GM23248 (cell line): ENCODE measurements at regions not wholly inside any gene's neighbourhood (a gene's known extent, or its start where the extent isn't known, plus 50 kb on each side); places are given as distances from the start of the nearest gene placed in this dataset.

Experiments
- DNase-seq: peaks from one replicate; pipeline ENCODE4 v3.0.0-alpha.2; 2015
- H2AFZ ChIP-seq: fragments of 200-600 bp; sonication (generic); 2 replicates; pipeline ENCODE4 v1.6.1; 2016; ENCODE audit warnings: antibody characterized with exemption
- H3F3A ChIP-seq: fragments of 200-600 bp; sonication (generic); 2 replicates; pipeline ENCODE4 v1.6.1; 2016; ENCODE audit warnings: mild to moderate bottlenecking, antibody characterized with exemption, mixed run types; ENCODE audit not compliant: insufficient read depth
- H3K27ac ChIP-seq: fragments of 200-600 bp; sonication (generic); 2 replicates; pipeline ENCODE4 v1.5.1; 2016; ENCODE audit warnings: mild to moderate bottlenecking
- H3K27me3 ChIP-seq: fragments of 200-600 bp; sonication (generic); replicated peaks from 2 replicates; pipeline ENCODE4 v1.6.1; 2016; ENCODE audit warnings: mild to moderate bottlenecking; ENCODE audit not compliant: insufficient read depth
- H3K36me3 ChIP-seq: fragments of 200-600 bp; sonication (generic); 2 replicates; pipeline ENCODE4 v1.6.1; 2016; ENCODE audit warnings: low read depth, mild to moderate bottlenecking
- H3K4me1 ChIP-seq: fragments of 200-600 bp; sonication (generic); 2 replicates; pipeline ENCODE4 v1.6.1; 2016; ENCODE audit warnings: mild to moderate bottlenecking; ENCODE audit not compliant: insufficient read depth
- H3K4me2 ChIP-seq: fragments of 200-600 bp; sonication (generic); one replicate; pipeline ENCODE4 v1.6.1; 2016; ENCODE audit warnings: mild to moderate bottlenecking; ENCODE audit not compliant: unreplicated experiment
- H3K4me3 ChIP-seq: fragments of 200-600 bp; sonication (generic); 2 replicates; pipeline ENCODE4 v1.5.1; 2016; ENCODE audit warnings: mild to moderate bottlenecking
- H3K79me2 ChIP-seq: fragments of 200-600 bp; sonication (generic); 2 replicates; pipeline ENCODE4 v1.6.1; 2016; ENCODE audit warnings: mild to moderate bottlenecking; ENCODE audit not compliant: insufficient read depth
- H3K9ac ChIP-seq: fragments of 200-600 bp; sonication (generic); 2 replicates; pipeline ENCODE4 v1.6.1; 2016; ENCODE audit warnings: mild to moderate bottlenecking
- H3K9me2 ChIP-seq: fragments of 200-600 bp; sonication (generic); 2 replicates; pipeline ENCODE4 v1.6.1; 2016; ENCODE audit warnings: mixed run types, mild to moderate bottlenecking, moderate library complexity; ENCODE audit not compliant: insufficient read depth
- H3K9me3 ChIP-seq: fragments of 200-600 bp; sonication (generic); one replicate; pipeline ENCODE4 v1.6.1; 2017; ENCODE audit warnings: low read depth
- H4K20me1 ChIP-seq: fragments of 200-600 bp; sonication (generic); 2 replicates; pipeline ENCODE4 v1.6.0; 2016; ENCODE audit not compliant: insufficient read depth
- EZH2 ChIP-seq: fragments of 200-600 bp; sonication (generic); IDR thresholded peaks from 2 replicates; pipeline ENCODE4 v1.6.1; 2018; ENCODE audit warnings: antibody characterized with exemption, mild to moderate bottlenecking; ENCODE audit not compliant: insufficient read depth, poor library complexity, severe bottlenecking
- EZH2phosphoT487 ChIP-seq: fragments of 200-600 bp; sonication (generic); IDR thresholded peaks from 2 replicates; pipeline ENCODE4 v1.6.1; 2018; ENCODE audit warnings: antibody characterized with exemption, moderate library complexity, mild to moderate bottlenecking, low read depth; ENCODE audit not compliant: insufficient read depth
- WGBS, 2 experiments: methylation state at CpG; one replicate each; pipeline ENCODE4 v1.1.6; 2015 to 2017; ENCODE audit warnings: low lambda C conversion rate in 2 of 2, low coverage in 1 of 2; ENCODE audit errors: missing lambda C conversion rate in 2 of 2; 5-methylcytosine and 5-hydroxymethylcytosine counted together
- in situ Hi-C: fragments of 300-500 bp; cut with MboI; formaldehyde crosslinking; loops from 2 replicates; pipeline ENCODE4 v1.15.0; 2020

- H3K9ac ChIP-seq: peak overlapping the region; percentile 79
Measured at GRCh38 chr19:31127134-31127967, 221.9 kb downstream of the TSHZ3 start.

GRCh38 chr19:31126236-31126635, 223.0 kb downstream of the TSHZ3 start:
- Histone ChIP-seq H3F3A (peaks cover 29% of the 10 kb centered on the region), H3K4me3 (no peak overlapping the region), H3K79me2 (no peaks in the 10 kb centered on the region), H3K27ac (peak overlapping the region; percentile 97), H3K9me3 (no peaks in the 10 kb centered on the region), H3K9ac (peak overlapping the region; percentile 79), H2AFZ (peak overlapping the region; percentile 34; the same call in 1 of the 2 replicates), H3K4me2 (peak overlapping the region; percentile 65), H4K20me1 (no peaks in the 10 kb centered on the region), H3K36me3 (no peaks in the 10 kb centered on the region), H3K4me1 (peaks cover 30% of the 10 kb centered on the region), H3K9me2 (0 out of 2 replicates have a peak, but pooled peaks cover 5% of the 10 kb centered on the region), H3K27me3 (no peaks in the 10 kb centered on the region)
- 87 to 88% methylated on average over 6 of the region's 6 CpGs for WGBS, 2 experiments
- in situ Hi-C loops: no loop called here
- DNase-seq: peak; percentile 39
- TF ChIP-seq EZH2 (no peak), EZH2phosphoT487 (no peak)

More at GRCh38 chr19:31127134-31127967, 221.9 kb downstream of the TSHZ3 start:
- TF ChIP-seq EZH2 (no peak), EZH2phosphoT487 (0 out of 2 replicates have a peak, but pooled peaks have one; percentile 53)
- peaks cover 29% of the 10 kb centered on the region for H3F3A ChIP-seq
- H3K4me3 ChIP-seq: peak overlapping the region; percentile 46
- H3K9me2 ChIP-seq: 0 out of 2 replicates have a peak, but pooled peaks cover 5% of the 10 kb centered on the region
- 1 to 8% methylated on average over 14 of the region's 14 CpGs for WGBS, 2 experiments
- H3K27me3 ChIP-seq: no peaks in the 10 kb centered on the region
- no peaks in the 10 kb centered on the region for H4K20me1 ChIP-seq
- no peaks in the 10 kb centered on the region for H3K36me3 ChIP-seq
- H3K4me1 ChIP-seq: peaks cover 39% of the 10 kb centered on the region
- peak overlapping the region; percentile 97 for H3K27ac ChIP-seq
- DNase-seq: peak; percentile 98
- no peaks in the 10 kb centered on the region for H3K79me2 ChIP-seq
- H2AFZ ChIP-seq: peak overlapping the region; percentile 63
- H3K9me3 ChIP-seq: no peaks in the 10 kb centered on the region
- peak overlapping the region; percentile 65 for H3K4me2 ChIP-seq
- in situ Hi-C loops: no loop called here

- Histone ChIP-seq H3K4me3 (no peak overlapping the region), H4K20me1 (no peaks in the 10 kb centered on the region), H3K9me2 (0 out of 2 replicates have a peak, but pooled peaks cover 5% of the 10 kb centered on the region), H3K27me3 (no peaks in the 10 kb centered on the region), H3K27ac (no peak overlapping the region), H3K4me2 (no peak overlapping the region), H3K9me3 (no peaks in the 10 kb centered on the region), H2AFZ (no peak overlapping the region), H3F3A (peaks cover 29% of the 10 kb centered on the region), H3K79me2 (no peaks in the 10 kb centered on the region), H3K9ac (no peak overlapping the region), H3K4me1 (peaks cover 29% of the 10 kb centered on the region), H3K36me3 (no peaks in the 10 kb centered on the region)
- 90 to 92% methylated on average over 5 of the region's 5 CpGs for WGBS, 2 experiments
- no peak for DNase-seq
- TF ChIP-seq EZH2: no peak
- TF ChIP-seq EZH2phosphoT487: no peak
- in situ Hi-C loops: no loop called here
Measured at GRCh38 chr19:31125071-31125470, 224.2 kb downstream of the TSHZ3 start.

GRCh38 chr19:31121501-31121900, 227.7 kb downstream of the TSHZ3 start:
- peaks cover 8% of the 10 kb centered on the region for H3F3A ChIP-seq
- no peaks in the 10 kb centered on the region for H4K20me1 ChIP-seq
- no peak overlapping the region for H3K27ac ChIP-seq
- H3K9ac ChIP-seq: no peak overlapping the region
- no peaks in the 10 kb centered on the region for H3K36me3 ChIP-seq
- in situ Hi-C loops: no loop called here
- H3K79me2 ChIP-seq: no peaks in the 10 kb centered on the region
- DNase-seq: no peak
- 0 out of 2 replicates have a peak, but pooled peaks cover 5% of the 10 kb centered on the region for H3K9me2 ChIP-seq
- H2AFZ ChIP-seq: no peak overlapping the region
- H3K27me3 ChIP-seq: no peaks in the 10 kb centered on the region
- no peaks in the 10 kb centered on the region for H3K9me3 ChIP-seq
- peaks cover 14% of the 10 kb centered on the region for H3K4me1 ChIP-seq
- WGBS, 2 experiments: 99 to 100% methylated on average over 6 of the region's 6 CpGs
- H3K4me3 ChIP-seq: no peak overlapping the region
- TF ChIP-seq EZH2phosphoT487: no peak
- no peak for TF ChIP-seq EZH2
- H3K4me2 ChIP-seq: no peak overlapping the region
